ENCODE measurements at regions not wholly inside any gene's neighbourhood (a gene's known extent, or its start where the extent isn't known, plus 50 kb on each side); places are given as distances from the start of the nearest gene placed in this dataset.

GRCh38 chr6:119921491-119922010 lies 572.0 kb upstream of the MAN1A1 start:
- TF ChIP-seq CTCF (conservative IDR thresholded peaks at IDR 0.05; ENCODE audit: low read length), result no peak
- no peak for TF ChIP-seq EZH2phosphoT487 (IDR thresholded peaks at IDR 0.05; ENCODE audit: borderline replicate concordance, low read depth, low read length)
